ENCODE measurements at regions not wholly inside any gene's neighbourhood (a gene's known extent, or its start where the extent isn't known, plus 50 kb on each side); places are given as distances from the start of the nearest gene placed in this dataset.

- Histone ChIP-seq H3K4me3 (ENCODE audit: low read length) (no peak overlapping the region), H3K27me3 (replicated peaks; ENCODE audit: control insufficient read depth, insufficient read depth, low read length) (no peaks in the 10 kb centered on the region), H3K36me3 (ENCODE audit: control insufficient read depth, insufficient read depth, low read length, severe bottlenecking) (no peaks in the 10 kb centered on the region), H3K9me3 (ENCODE audit: control insufficient read depth, low read length) (no peaks in the 10 kb centered on the region), H3K9ac (ENCODE audit: low read length) (no peak overlapping the region), H3K4me1 (ENCODE audit: control insufficient read depth, insufficient read depth, low read length) (no peaks in the 10 kb centered on the region)
- DNase-seq (ENCODE audit: low read depth), result no peak
Measured at GRCh38 chr7:54076616-54077015, 465.6 kb upstream of the VSTM2A start.

- no peaks in the 10 kb centered on the region for H3K36me3 ChIP-seq (ENCODE audit: control insufficient read depth, insufficient read depth, low read length, severe bottlenecking)
- DNase-seq (ENCODE audit: low read depth), result no peak
- no peak overlapping the region for H3K4me3 ChIP-seq (ENCODE audit: low read length)
- H3K27me3 ChIP-seq (replicated peaks; ENCODE audit: control insufficient read depth, insufficient read depth, low read length), result no peaks in the 10 kb centered on the region
- H3K9ac ChIP-seq (ENCODE audit: low read length), result no peak overlapping the region
- no peaks in the 10 kb centered on the region for H3K4me1 ChIP-seq (ENCODE audit: control insufficient read depth, insufficient read depth, low read length)
- H3K9me3 ChIP-seq (ENCODE audit: control insufficient read depth, low read length), result no peaks in the 10 kb centered on the region
Measured at GRCh38 chr7:54080525-54080924, 461.6 kb upstream of the VSTM2A start.

- Histone ChIP-seq H3K4me3 (ENCODE audit: low read length) (no peak overlapping the region), H3K4me1 (ENCODE audit: control insufficient read depth, insufficient read depth, low read length) (no peaks in the 10 kb centered on the region)
- DNase-seq (ENCODE audit: low read depth), result no peak
Measured at GRCh38 chr7:54080971-54081370, 461.2 kb upstream of the VSTM2A start.

GRCh38 chr7:54084340-54084739, 457.8 kb upstream of the VSTM2A start:
- Histone ChIP-seq H3K27me3 (replicated peaks; ENCODE audit: control insufficient read depth, insufficient read depth, low read length) (no peaks in the 10 kb centered on the region), H3K9ac (ENCODE audit: low read length) (no peak overlapping the region), H3K9me3 (ENCODE audit: control insufficient read depth, low read length) (no peaks in the 10 kb centered on the region), H3K4me3 (ENCODE audit: low read length) (no peak overlapping the region), H3K4me1 (ENCODE audit: control insufficient read depth, insufficient read depth, low read length) (no peaks in the 10 kb centered on the region), H3K36me3 (ENCODE audit: control insufficient read depth, insufficient read depth, low read length, severe bottlenecking) (no peaks in the 10 kb centered on the region)
- no peak for DNase-seq (ENCODE audit: low read depth)

More at GRCh38 chr7:54080971-54081370, 461.2 kb upstream of the VSTM2A start:
- H3K9ac ChIP-seq (ENCODE audit: low read length), result no peak overlapping the region
- H3K9me3 ChIP-seq (ENCODE audit: control insufficient read depth, low read length), result no peaks in the 10 kb centered on the region
- no peaks in the 10 kb centered on the region for H3K27me3 ChIP-seq (replicated peaks; ENCODE audit: control insufficient read depth, insufficient read depth, low read length)
- H3K36me3 ChIP-seq (ENCODE audit: control insufficient read depth, insufficient read depth, low read length, severe bottlenecking), result no peaks in the 10 kb centered on the region

GRCh38 chr7:54090652-54091213, 451.4 kb upstream of the VSTM2A start:
- DNase-seq (ENCODE audit: low read depth), result no peak
- Histone ChIP-seq H3K36me3 (ENCODE audit: control insufficient read depth, insufficient read depth, low read length, severe bottlenecking) (no peaks in the 10 kb centered on the region), H3K9me3 (ENCODE audit: control insufficient read depth, low read length) (no peaks in the 10 kb centered on the region), H3K9ac (ENCODE audit: low read length) (no peak overlapping the region), H3K4me1 (ENCODE audit: control insufficient read depth, insufficient read depth, low read length) (no peaks in the 10 kb centered on the region), H3K27me3 (replicated peaks; ENCODE audit: control insufficient read depth, insufficient read depth, low read length) (no peaks in the 10 kb centered on the region), H3K4me3 (ENCODE audit: low read length) (no peak overlapping the region)

- Histone ChIP-seq H3K9ac (ENCODE audit: low read length) (no peak overlapping the region), H3K4me1 (ENCODE audit: control insufficient read depth, insufficient read depth, low read length) (no peaks in the 10 kb centered on the region), H3K36me3 (ENCODE audit: control insufficient read depth, insufficient read depth, low read length, severe bottlenecking) (no peaks in the 10 kb centered on the region), H3K9me3 (ENCODE audit: control insufficient read depth, low read length) (no peaks in the 10 kb centered on the region), H3K4me3 (ENCODE audit: low read length) (no peak overlapping the region), H3K27me3 (replicated peaks; ENCODE audit: control insufficient read depth, insufficient read depth, low read length) (no peaks in the 10 kb centered on the region)
- DNase-seq (ENCODE audit: low read depth), result no peak
Measured at GRCh38 chr7:54091322-54091721, 450.9 kb upstream of the VSTM2A start.

GRCh38 chr7:54097886-54098285, 444.3 kb upstream of the VSTM2A start:
- Histone ChIP-seq H3K9ac (ENCODE audit: low read length) (no peak overlapping the region), H3K9me3 (ENCODE audit: control insufficient read depth, low read length) (no peaks in the 10 kb centered on the region), H3K4me3 (ENCODE audit: low read length) (no peak overlapping the region), H3K36me3 (ENCODE audit: control insufficient read depth, insufficient read depth, low read length, severe bottlenecking) (no peaks in the 10 kb centered on the region), H3K4me1 (ENCODE audit: control insufficient read depth, insufficient read depth, low read length) (no peaks in the 10 kb centered on the region), H3K27me3 (replicated peaks; ENCODE audit: control insufficient read depth, insufficient read depth, low read length) (no peaks in the 10 kb centered on the region)
- DNase-seq (ENCODE audit: low read depth), result no peak

- Histone ChIP-seq H3K4me1 (ENCODE audit: control insufficient read depth, insufficient read depth, low read length) (no peaks in the 10 kb centered on the region), H3K4me3 (ENCODE audit: low read length) (no peak overlapping the region), H3K9ac (ENCODE audit: low read length) (no peak overlapping the region), H3K27me3 (replicated peaks; ENCODE audit: control insufficient read depth, insufficient read depth, low read length) (no peaks in the 10 kb centered on the region), H3K36me3 (ENCODE audit: control insufficient read depth, insufficient read depth, low read length, severe bottlenecking) (no peaks in the 10 kb centered on the region), H3K9me3 (ENCODE audit: control insufficient read depth, low read length) (no peaks in the 10 kb centered on the region)
- no peak for DNase-seq (ENCODE audit: low read depth)
Measured at GRCh38 chr7:54109501-54109900, 432.7 kb upstream of the VSTM2A start.

GRCh38 chr7:54111814-54112511, 430.2 kb upstream of the VSTM2A start:
- no peak overlapping the region for H3K9ac ChIP-seq (ENCODE audit: low read length)
- no peaks in the 10 kb centered on the region for H3K4me1 ChIP-seq (ENCODE audit: control insufficient read depth, insufficient read depth, low read length)
- H3K4me3 ChIP-seq (ENCODE audit: low read length), result no peak overlapping the region
- H3K36me3 ChIP-seq (ENCODE audit: control insufficient read depth, insufficient read depth, low read length, severe bottlenecking), result no peaks in the 10 kb centered on the region
- H3K9me3 ChIP-seq (ENCODE audit: control insufficient read depth, low read length), result no peaks in the 10 kb centered on the region
- DNase-seq (ENCODE audit: low read depth), result no peak
- no peaks in the 10 kb centered on the region for H3K27me3 ChIP-seq (replicated peaks; ENCODE audit: control insufficient read depth, insufficient read depth, low read length)

- no peaks in the 10 kb centered on the region for H3K9me3 ChIP-seq (ENCODE audit: control insufficient read depth, low read length)
- H3K4me3 ChIP-seq (ENCODE audit: low read length), result no peak overlapping the region
- no peaks in the 10 kb centered on the region for H3K4me1 ChIP-seq (ENCODE audit: control insufficient read depth, insufficient read depth, low read length)
- no peak overlapping the region for H3K9ac ChIP-seq (ENCODE audit: low read length)
- no peaks in the 10 kb centered on the region for H3K27me3 ChIP-seq (replicated peaks; ENCODE audit: control insufficient read depth, insufficient read depth, low read length)
- no peaks in the 10 kb centered on the region for H3K36me3 ChIP-seq (ENCODE audit: control insufficient read depth, insufficient read depth, low read length, severe bottlenecking)
- DNase-seq (ENCODE audit: low read depth), result no peak
Measured at GRCh38 chr7:54112567-54112966, 429.6 kb upstream of the VSTM2A start.

GRCh38 chr7:54115028-54115763, 427.0 kb upstream of the VSTM2A start:
- DNase-seq (ENCODE audit: low read depth), result no peak
- H3K27me3 ChIP-seq (replicated peaks; ENCODE audit: control insufficient read depth, insufficient read depth, low read length), result no peaks in the 10 kb centered on the region
- no peaks in the 10 kb centered on the region for H3K9me3 ChIP-seq (ENCODE audit: control insufficient read depth, low read length)
- no peaks in the 10 kb centered on the region for H3K4me1 ChIP-seq (ENCODE audit: control insufficient read depth, insufficient read depth, low read length)
- H3K4me3 ChIP-seq (ENCODE audit: low read length), result no peak overlapping the region
- no peaks in the 10 kb centered on the region for H3K36me3 ChIP-seq (ENCODE audit: control insufficient read depth, insufficient read depth, low read length, severe bottlenecking)
- no peak overlapping the region for H3K9ac ChIP-seq (ENCODE audit: low read length)
